GM21576 (cell line): ENCODE measurements at regions not wholly inside any gene's neighbourhood (a gene's known extent, or its start where the extent isn't known, plus 50 kb on each side); places are given as distances from the start of the nearest gene placed in this dataset.

Source experiments
- ATAC-seq: cut with Tn5 transposase; IDR thresholded peaks from one replicate; pipeline ENCODE4 v1.9.1; 2021; ENCODE audit warnings: mild to moderate bottlenecking, moderate library complexity; ENCODE audit not compliant: unreplicated experiment

DNA sequence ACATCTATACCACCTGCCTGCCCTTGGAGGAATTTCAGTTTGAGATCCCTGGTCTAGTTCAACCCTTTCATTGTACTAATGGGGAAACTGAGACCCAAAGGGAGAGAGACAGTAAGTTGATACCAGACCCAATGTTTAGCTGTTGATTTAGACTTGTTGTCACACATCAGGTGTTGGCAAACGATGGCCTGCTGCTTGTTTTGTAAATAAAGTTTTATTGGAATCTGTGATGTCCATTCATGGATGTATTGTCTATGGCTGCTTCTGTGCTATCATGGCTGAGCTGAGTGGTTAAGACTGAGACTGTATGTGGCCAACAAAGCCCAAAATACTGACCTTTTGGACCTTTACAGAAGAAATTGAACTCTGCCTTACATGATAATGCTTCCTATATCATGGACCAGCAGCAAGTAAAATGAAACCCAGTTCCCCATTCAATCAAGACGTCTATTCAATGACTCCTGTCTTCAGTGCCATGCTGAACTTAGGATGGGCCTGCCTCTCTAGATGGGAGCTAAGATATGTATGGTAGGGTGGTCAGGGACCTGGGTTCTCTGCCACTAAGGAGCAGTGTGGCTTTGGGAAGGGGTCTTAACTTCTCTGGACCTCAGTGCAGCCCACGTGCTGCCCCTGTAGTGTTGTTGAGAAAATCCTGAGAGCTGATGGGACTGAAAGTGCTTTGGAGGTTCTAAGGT, 111.0 kb downstream of the IRX5 start:
- no peak for ATAC-seq

GRCh38 chr16:55042556-55043432, 112.1 kb downstream of the IRX5 start:
- ATAC-seq, result no peak

- ATAC-seq, result no peak
Observed at GRCh38 chr16:55043499-55043898, 112.8 kb downstream of the IRX5 start.

- ATAC-seq, result no peak
Observed at GRCh38 chr16:55044201-55044975, 113.7 kb downstream of the IRX5 start.

DNA sequence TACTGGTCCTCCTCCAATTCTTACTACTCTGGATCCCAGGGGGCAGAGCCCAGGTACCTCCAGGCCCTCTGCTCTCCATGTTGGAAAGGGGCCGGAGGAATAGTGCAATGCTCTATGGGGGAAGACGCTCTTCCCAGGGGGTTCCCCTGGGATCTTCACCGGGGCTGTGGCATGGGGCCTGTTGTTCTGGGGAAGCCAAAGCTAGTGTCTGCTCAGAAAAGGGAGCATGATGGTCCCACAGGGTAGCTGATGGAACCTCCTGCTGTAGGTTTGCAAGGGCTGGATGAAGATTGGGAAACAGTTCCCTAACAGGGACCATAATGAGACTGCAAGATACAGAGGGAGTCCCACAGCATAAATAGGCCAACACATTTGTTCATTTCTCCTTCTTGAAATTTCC, 114.7 kb downstream of the IRX5 start:
- no peak for ATAC-seq

DNA sequence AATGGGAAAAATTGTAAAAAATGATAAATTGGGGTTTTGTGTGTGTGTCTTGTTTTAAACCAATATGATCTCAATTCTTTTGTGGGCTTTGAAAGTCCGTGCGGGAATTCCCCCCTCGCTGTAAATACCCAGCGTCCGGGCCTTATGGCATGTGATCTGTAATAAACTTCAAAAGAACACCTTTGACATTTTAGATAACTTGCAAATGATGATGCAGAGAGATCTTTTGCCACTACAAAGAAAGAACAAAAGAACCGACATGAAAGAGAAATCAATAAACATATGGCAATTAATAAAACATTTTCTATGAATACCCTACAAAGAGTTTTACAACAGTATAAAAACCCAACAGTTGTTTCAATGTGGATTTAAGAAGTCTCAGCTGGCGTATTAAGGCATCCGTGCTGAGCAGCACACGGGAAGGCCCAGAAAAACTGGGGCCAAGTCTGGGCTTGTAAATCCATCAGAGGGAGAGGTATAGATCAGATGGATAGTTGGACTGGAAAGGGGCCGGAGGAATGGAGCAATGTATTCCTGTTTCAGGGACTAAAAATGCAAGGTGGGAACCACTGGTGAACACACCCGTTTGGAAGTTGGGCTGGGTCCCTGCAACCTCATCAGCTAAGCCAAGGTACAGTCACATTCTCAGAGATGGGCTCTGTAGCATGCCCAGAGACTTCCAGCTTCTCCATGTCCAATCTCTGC, 115.2 kb downstream of the IRX5 start:
- ATAC-seq, result no peak

- no peak for ATAC-seq
Observed at GRCh38 chr16:55046513-55046912, 115.8 kb downstream of the IRX5 start.

GRCh38 chr16:55046916-55047315, 116.3 kb downstream of the IRX5 start:
- ATAC-seq, result no peak

DNA sequence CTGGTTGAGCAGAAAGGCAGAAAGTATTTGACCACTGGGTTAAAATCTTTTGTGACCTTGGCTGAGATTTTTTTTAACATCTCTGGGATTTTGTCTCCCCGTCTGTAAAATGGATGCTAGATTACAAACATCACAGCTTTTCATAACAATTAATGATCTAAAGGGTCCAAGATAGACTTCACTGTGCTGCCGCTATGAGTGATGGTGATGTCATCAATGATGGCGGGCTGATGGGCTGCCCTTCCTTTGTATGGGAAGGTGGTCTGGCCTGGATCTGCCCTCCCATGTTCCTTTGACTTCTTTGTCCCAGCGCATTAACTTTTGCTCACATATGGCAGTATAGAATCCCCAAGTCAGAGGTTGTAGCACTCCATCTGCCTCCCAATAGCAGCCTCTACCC, 116.7 kb downstream of the IRX5 start:
- no peak for ATAC-seq

DNA sequence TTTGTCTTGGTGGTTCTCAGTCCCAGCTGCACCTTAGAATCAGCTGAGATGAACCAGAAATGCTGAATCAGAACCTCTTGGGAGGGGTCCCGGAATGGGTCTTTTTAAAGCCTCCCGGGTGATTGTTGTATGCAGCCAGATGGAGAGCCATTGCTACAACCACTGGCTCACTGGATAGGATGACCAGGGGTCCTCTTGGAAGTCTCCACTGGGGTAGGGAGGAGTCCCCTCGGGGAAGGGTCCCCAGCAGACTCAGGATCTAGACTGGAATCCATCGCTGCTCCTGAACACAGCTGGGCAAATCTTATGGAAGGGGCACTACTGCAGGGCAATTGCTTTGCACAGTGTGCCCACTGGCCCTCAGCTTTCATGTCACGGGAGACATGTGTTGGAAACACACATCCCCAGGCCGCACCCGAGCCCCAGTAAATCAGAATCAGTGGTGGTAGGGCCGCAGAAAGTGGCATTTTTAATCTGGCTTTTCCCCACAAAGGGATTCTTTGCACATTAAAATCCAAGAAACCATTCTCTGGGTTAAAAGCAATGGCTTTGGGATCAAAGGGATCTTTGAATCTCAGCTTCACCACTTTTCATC, 117.3 kb downstream of the IRX5 start:
- ATAC-seq, result no peak

DNA sequence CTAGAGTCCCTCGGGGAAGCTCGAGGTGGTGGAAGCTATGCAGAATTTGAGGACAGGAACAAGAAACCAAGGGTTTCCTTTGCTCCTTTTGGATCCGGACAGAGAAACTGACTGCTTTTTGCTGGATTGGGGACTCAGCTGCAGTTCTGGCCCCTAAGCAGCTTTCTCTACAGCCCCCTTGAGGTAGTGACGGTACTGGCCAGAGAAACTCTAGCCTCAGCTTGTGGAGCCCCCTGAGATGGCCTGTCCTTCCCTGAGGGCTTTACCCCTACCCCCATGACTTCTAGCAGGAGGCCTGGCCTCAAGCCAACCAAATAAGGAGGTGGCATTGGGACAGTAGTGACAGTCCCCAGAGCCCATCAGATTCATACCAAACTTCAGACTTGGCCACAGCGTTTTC, 118.1 kb downstream of the IRX5 start:
- no peak for ATAC-seq

- no peak for ATAC-seq
Observed at GRCh38 chr16:55051571-55052347, 121.1 kb downstream of the IRX5 start.

DNA sequence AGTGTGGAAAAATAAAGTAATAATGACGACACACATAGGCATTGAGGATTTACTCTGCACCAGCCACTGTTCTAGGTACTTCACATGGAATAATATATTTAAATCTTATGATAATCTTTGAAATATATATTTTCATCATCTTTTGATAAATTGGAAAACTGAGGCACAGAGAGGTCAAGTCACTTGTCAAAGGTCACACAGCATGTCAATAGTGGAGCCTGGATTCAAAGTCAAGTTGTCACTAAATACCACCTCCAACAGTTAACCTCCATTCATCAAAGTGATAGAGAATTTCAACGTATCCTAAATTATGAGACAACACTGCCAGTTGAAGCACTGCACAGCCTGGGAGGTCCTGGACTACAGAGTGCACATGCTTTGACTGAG, 121.7 kb downstream of the IRX5 start:
- no peak for ATAC-seq

- no peak for ATAC-seq
Observed at GRCh38 chr16:55052741-55053415, 122.2 kb downstream of the IRX5 start.

GRCh38 chr16:55055262-55055661, 124.6 kb downstream of the IRX5 start:
- ATAC-seq, result no peak

GRCh38 chr16:55056585-55057401, 126.1 kb downstream of the IRX5 start:
- no peak for ATAC-seq

- ATAC-seq, result no peak
Observed at GRCh38 chr16:55057866-55058265, 127.2 kb downstream of the IRX5 start.

DNA sequence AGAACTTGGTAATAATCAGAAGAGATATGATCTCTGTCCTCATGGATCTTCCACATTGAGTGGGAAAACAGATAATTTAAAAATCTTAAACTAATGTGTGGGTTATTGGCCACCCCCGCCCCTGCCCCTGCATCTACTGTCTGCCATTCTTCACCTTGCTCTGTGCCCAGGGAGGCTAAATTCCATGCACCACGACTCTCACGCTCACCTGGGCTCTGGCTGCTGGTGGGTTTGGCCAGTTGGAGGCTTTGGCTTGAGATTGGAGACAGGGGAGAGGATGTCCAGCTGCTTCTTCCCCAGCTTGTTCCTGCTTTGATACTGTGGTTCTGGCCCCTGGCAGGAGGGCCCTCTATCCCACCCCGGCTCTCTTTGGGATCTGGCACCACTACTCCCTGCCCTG, 127.9 kb downstream of the IRX5 start:
- no peak for ATAC-seq
